Keratinocyte (primary cell): ENCODE measurements at regions not wholly inside any gene's neighbourhood (a gene's known extent, or its start where the extent isn't known, plus 50 kb on each side); places are given as distances from the start of the nearest gene placed in this dataset.

Experiments used
- DNase-seq: peaks from one replicate; pipeline ENCODE4 v3.0.0-alpha.2; 2011; ENCODE audit warnings: low read depth, missing footprints, low spot score
- FAIRE-seq: peaks from 2 replicates; lab custom pipeline; 2011; peaks lifted over from hg19 to GRCh38; lab: Jason Lieb, UNC
- H2AFZ ChIP-seq: 2 replicates; pipeline ENCODE4 v1.6.0; 2012; ENCODE audit warnings: low read length, control low read depth, inconsistent platforms; ENCODE audit not compliant: control insufficient read depth
- H3K27ac ChIP-seq: 2 replicates; pipeline ENCODE4 v1.5.1; 2011; ENCODE audit warnings: low read length; ENCODE audit not compliant: control insufficient read depth, insufficient read depth
- H3K27me3 ChIP-seq: 3 replicates; pipeline ENCODE4 v1.6.0; 2011; ENCODE audit warnings: low read length; ENCODE audit not compliant: control insufficient read depth, insufficient read depth; ENCODE audit errors: extremely low read depth
- H3K36me3 ChIP-seq, 2 experiments: 2 replicates in 1 of 2; 3 replicates in 1 of 2; pipeline ENCODE4 v1.5.1; 2011; ENCODE audit warnings: low read length in 2 of 2, mild to moderate bottlenecking in 1 of 2; ENCODE audit not compliant: control insufficient read depth in 2 of 2, insufficient read depth in 2 of 2; ENCODE audit errors: extremely low read depth in 1 of 2
- H3K4me1 ChIP-seq: 3 replicates; pipeline ENCODE4 v1.5.1; 2011; ENCODE audit warnings: low read length; ENCODE audit not compliant: control insufficient read depth, insufficient read depth; ENCODE audit errors: extremely low read depth
- H3K4me2 ChIP-seq: 3 replicates; pipeline ENCODE4 v1.6.0; 2011; ENCODE audit warnings: low read depth, low read length; ENCODE audit not compliant: control insufficient read depth, insufficient read depth; ENCODE audit errors: extremely low read depth
- H3K4me3 ChIP-seq, 3 experiments: fragments of 200-600 bp in 1 of 3; sonication (generic) in 1 of 3; 2 replicates in 2 of 3; 3 replicates in 1 of 3; pipeline ENCODE4 v1.5.1; 2011 to 2016; ENCODE audit warnings: low read length in 3 of 3, mild to moderate bottlenecking in 3 of 3, control low read depth in 2 of 3, inconsistent platforms in 1 of 3, low read depth in 1 of 3, mixed read lengths in 1 of 3, mixed run types in 1 of 3, moderate library complexity in 1 of 3; ENCODE audit not compliant: control insufficient read depth in 2 of 3, insufficient read depth in 2 of 3; ENCODE audit errors: extremely low read depth in 1 of 3
- H3K79me2 ChIP-seq: 2 replicates; pipeline ENCODE4 v1.6.0; 2012; ENCODE audit warnings: low read length; ENCODE audit not compliant: control insufficient read depth, insufficient read depth
- H3K9ac ChIP-seq: 3 replicates; pipeline ENCODE4 v1.6.0; 2011; ENCODE audit warnings: low read length; ENCODE audit not compliant: control insufficient read depth, insufficient read depth; ENCODE audit errors: extremely low read depth
- H3K9me1 ChIP-seq: 3 replicates; pipeline ENCODE4 v1.6.0; 2011; ENCODE audit warnings: low read length; ENCODE audit not compliant: control insufficient read depth, insufficient read depth; ENCODE audit errors: extremely low read depth
- H3K9me3 ChIP-seq: 2 replicates; pipeline ENCODE4 v1.5.1; 2012; ENCODE audit warnings: low read depth, low read length; ENCODE audit not compliant: control insufficient read depth
- H4K20me1 ChIP-seq: 3 replicates; pipeline ENCODE4 v1.6.0; 2011; ENCODE audit warnings: low read length; ENCODE audit not compliant: control insufficient read depth, insufficient read depth; ENCODE audit errors: extremely low read depth
- EZH2 ChIP-seq: IDR thresholded peaks from one replicate; pipeline ENCODE4 v1.6.1; 2012; ENCODE audit warnings: inconsistent platforms, mild to moderate bottlenecking, low read length, moderate library complexity
- dilution Hi-C: fragments of 300-500 bp; cut with MboI; formaldehyde crosslinking; loops from one replicate; pipeline ENCODE4 v1.7.0; 2020; ENCODE audit warnings: low sequenced_read_pairs; ENCODE audit not compliant: extremely low pct_ligation_motif_present
- TF ChIP-seq, protein P1 (sequence below), 3 experiments: IDR thresholded peaks in 1 of 3; conservative IDR thresholded peaks in 1 of 3; optimal IDR thresholded peaks in 1 of 3; 2 replicates in 2 of 3; 3 replicates in 1 of 3; pipeline versions ENCODE3 to v1.5.1; 2011; ENCODE audit warnings: low read length in 3 of 3, mild to moderate bottlenecking in 3 of 3, moderate library complexity in 2 of 3, control low read depth in 1 of 3, inconsistent platforms in 1 of 3; ENCODE audit not compliant: insufficient read depth in 2 of 3; ENCODE audit errors: extremely low read depth in 1 of 3

DNA sequence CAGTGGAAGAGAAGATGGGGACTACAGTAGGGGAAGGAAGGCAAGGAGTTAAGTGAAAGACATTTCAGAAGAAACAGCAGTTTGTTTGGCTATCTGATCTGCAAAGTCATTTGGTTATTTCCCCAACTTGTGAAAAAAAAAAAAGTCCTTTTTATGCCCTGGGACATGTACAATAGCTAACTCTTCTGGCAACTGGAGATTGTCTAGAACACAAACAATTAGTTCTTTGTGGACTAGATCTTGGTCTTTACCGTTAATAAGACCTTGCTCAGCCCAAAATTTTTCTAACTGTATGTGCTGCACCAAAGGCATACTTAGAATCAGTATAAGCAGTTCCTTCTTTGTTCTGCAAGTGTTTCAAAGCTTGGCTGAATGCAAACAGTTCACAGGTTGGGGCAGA, 103.5 kb upstream of the NECTIN3 start:
- dilution Hi-C loops = no loop called here
- Histone ChIP-seq H3K36me3 (no peaks in the 10 kb centered on the region), H2AFZ (no peak overlapping the region), H3K9ac (no peak overlapping the region), H3K79me2 (no peaks in the 10 kb centered on the region), H3K9me3 (peaks cover 4% of the 10 kb centered on the region), H3K4me2 (no peak overlapping the region), H4K20me1 (no peaks in the 10 kb centered on the region), H3K4me1 (no peaks in the 10 kb centered on the region), H3K9me1 (no peaks in the 10 kb centered on the region), H3K27ac (no peak overlapping the region), H3K4me3 (no peak overlapping the region), H3K27me3 (no peaks in the 10 kb centered on the region)
- no peak for TF ChIP-seq EZH2
- TF ChIP-seq, protein P1, sequence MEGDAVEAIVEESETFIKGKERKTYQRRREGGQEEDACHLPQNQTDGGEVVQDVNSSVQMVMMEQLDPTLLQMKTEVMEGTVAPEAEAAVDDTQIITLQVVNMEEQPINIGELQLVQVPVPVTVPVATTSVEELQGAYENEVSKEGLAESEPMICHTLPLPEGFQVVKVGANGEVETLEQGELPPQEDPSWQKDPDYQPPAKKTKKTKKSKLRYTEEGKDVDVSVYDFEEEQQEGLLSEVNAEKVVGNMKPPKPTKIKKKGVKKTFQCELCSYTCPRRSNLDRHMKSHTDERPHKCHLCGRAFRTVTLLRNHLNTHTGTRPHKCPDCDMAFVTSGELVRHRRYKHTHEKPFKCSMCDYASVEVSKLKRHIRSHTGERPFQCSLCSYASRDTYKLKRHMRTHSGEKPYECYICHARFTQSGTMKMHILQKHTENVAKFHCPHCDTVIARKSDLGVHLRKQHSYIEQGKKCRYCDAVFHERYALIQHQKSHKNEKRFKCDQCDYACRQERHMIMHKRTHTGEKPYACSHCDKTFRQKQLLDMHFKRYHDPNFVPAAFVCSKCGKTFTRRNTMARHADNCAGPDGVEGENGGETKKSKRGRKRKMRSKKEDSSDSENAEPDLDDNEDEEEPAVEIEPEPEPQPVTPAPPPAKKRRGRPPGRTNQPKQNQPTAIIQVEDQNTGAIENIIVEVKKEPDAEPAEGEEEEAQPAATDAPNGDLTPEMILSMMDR (optimal IDR thresholded peaks at IDR 0.05 in 1 of 3, IDR thresholded peaks at IDR 0.05 in 1 of 3, conservative IDR thresholded peaks at IDR 0.05 in 1 of 3; ENCODE audit: extremely low read depth in 1 of 3, insufficient read depth in 2 of 3, low read length in 3 of 3) = no peak
- DNase-seq (no peak), FAIRE-seq (no peak)

DNA sequence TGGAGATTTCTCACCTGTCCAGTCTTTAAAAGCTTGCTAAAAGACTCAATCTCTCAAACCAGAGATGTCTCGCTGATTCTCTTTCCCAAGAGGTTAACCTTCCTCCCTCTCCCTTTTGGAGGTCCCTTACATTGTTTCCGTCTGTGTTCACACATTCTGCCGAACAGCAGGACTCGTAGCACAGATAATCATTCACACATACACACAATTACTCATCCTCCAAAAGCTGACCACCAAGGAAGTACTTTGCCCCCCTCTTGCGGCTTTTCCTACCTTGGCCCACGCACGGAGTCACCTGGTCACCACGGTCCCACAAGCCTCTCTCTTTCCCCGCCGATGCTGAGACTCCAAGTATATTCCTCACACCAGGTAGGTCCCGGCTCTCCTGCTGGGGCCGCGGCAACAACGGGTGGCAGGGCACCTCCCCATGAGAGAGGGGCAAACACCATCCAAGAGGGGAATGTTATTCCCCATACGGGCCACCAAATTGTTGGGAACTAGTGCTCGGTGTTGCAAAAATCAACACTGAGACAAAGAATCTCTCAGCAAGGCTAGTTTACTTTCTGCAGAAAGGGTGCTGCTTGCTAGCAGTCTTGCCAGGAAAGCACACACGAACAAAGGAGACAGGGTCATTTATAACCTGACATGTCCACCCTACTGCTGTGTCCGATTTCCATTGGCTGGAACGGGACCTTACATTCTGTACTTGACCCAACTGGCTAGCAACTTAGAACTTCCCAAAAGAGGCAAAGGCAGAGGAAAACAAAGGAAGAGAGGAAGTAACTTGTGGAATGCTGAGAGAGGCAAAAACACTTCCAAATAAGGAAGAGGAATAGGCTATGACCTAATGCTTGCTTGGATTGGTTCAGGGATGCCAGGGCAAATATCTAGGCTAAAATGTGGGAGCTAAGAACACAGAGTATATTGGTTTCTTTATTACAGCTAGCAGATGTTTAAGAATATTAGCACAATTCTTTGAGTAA, 102.1 kb upstream of the NECTIN3 start:
- H2AFZ ChIP-seq = no peak overlapping the region
- no peak overlapping the region for H3K9ac ChIP-seq
- H3K79me2 ChIP-seq = no peaks in the 10 kb centered on the region
- H3K9me1 ChIP-seq = no peaks in the 10 kb centered on the region
- no peaks in the 10 kb centered on the region for H3K27me3 ChIP-seq
- no peak for TF ChIP-seq EZH2
- TF ChIP-seq, protein P1 (optimal IDR thresholded peaks at IDR 0.05 in 1 of 3, IDR thresholded peaks at IDR 0.05 in 1 of 3, conservative IDR thresholded peaks at IDR 0.05 in 1 of 3; ENCODE audit: extremely low read depth in 1 of 3, insufficient read depth in 2 of 3, low read length in 3 of 3) = no peak
- no peak overlapping the region for H3K27ac ChIP-seq
- no peaks in the 10 kb centered on the region for H3K4me1 ChIP-seq
- FAIRE-seq (no peak), DNase-seq (no peak)
- H3K4me3 ChIP-seq = no peak overlapping the region
- H4K20me1 ChIP-seq = no peaks in the 10 kb centered on the region
- no peaks in the 10 kb centered on the region for H3K36me3 ChIP-seq
- no peak overlapping the region for H3K4me2 ChIP-seq
- H3K9me3 ChIP-seq = peaks cover 2% of the 10 kb centered on the region
- dilution Hi-C loops = no loop called here
